ENCODE measurements at regions not wholly inside any gene's neighbourhood (a gene's known extent, or its start where the extent isn't known, plus 50 kb on each side); places are given as distances from the start of the nearest gene placed in this dataset.

- Histone ChIP-seq H3K36me3 (ENCODE audit: insufficient read depth, low read length) (no peaks in the 10 kb centered on the region), H3K4me3 (ENCODE audit: low read length) (no peak overlapping the region), H3K4me1 (ENCODE audit: insufficient read depth, low read length) (peaks cover 17% of the 10 kb centered on the region), H3K27ac (ENCODE audit: low read depth in 1 of 2, low read length in 2 of 2) (no peak overlapping the region), H3K9me3 (ENCODE audit: control insufficient read depth in 1 of 2, insufficient read depth in 1 of 2, low read length in 2 of 2) (peaks cover 0 to 6% of the 10 kb centered on the region in 2 experiments), H3K27me3 (ENCODE audit: control insufficient read depth in 1 of 2, insufficient read depth in 2 of 2, low read length in 2 of 2) (no peaks in the 10 kb centered on the region)
- ATAC-seq (ENCODE audit: poor library complexity) (no peak), DNase-seq (no peak)
- TF ChIP-seq CTCF (IDR thresholded peaks at IDR 0.05) = no peak
- peaks cover 8% of the 10 kb centered on the region for H3K36me3 Mint-ChIP-seq (ENCODE audit: low read depth)
- H3K27me3 Mint-ChIP-seq = no peaks in the 10 kb centered on the region
- peaks cover 56% of the 10 kb centered on the region for H3K4me1 Mint-ChIP-seq (ENCODE audit: low read depth)
- H3K4me3 Mint-ChIP-seq = no peak overlapping the region
- ChIA-PET CTCF (no interaction called here), POLR2A (interaction anchor here (1.0 kb wide), 1 partner anchor 8 kb away, joined by 3 read pairs; no protein-coding TSS in a partner anchor)
- peaks cover 10% of the 10 kb centered on the region for H3K9me3 Mint-ChIP-seq
- intact Hi-C loops (cut with DNase I, micrococcal nuclease) = loop anchor here in 1 of 2 experiments (10.0 kb wide), 1 partner anchor 479 kb away; no protein-coding TSS in a partner anchor
- H3K27ac Mint-ChIP-seq = peak overlapping the region; percentile 85
These were observed 625.7 kb upstream of the LMCD1 start for GRCh38 chr3:7875925-7876324.

GRCh38 chr3:7876741-7877297 is 624.8 kb upstream of the LMCD1 start:
- H3K4me3 Mint-ChIP-seq = peak overlapping the region; percentile 64
- peak overlapping the region in 1 of 2 donors; percentile 8 for H3K27ac ChIP-seq (ENCODE audit: low read depth in 1 of 2, low read length in 2 of 2)
- DNase-seq (peak; percentile 16 to 89 (median 40)), ATAC-seq (ENCODE audit: poor library complexity) (peak; percentile 92)
- peaks cover 10% of the 10 kb centered on the region for H3K9me3 Mint-ChIP-seq
- CTCF ChIA-PET = interaction anchor here (0.7 kb wide), 1 partner anchor 9 kb away, joined by 3 read pairs; no protein-coding TSS in a partner anchor
- H3K27ac Mint-ChIP-seq = peak overlapping the region; percentile 85
- H3K27me3 ChIP-seq (ENCODE audit: control insufficient read depth in 1 of 2, insufficient read depth in 2 of 2, low read length in 2 of 2) = no peaks in the 10 kb centered on the region
- no peaks in the 10 kb centered on the region for H3K36me3 ChIP-seq (ENCODE audit: insufficient read depth, low read length)
- intact Hi-C loops (cut with DNase I, micrococcal nuclease) = loop anchor here in 1 of 2 experiments (10.0 kb wide), 1 partner anchor 478 kb away; no protein-coding TSS in a partner anchor
- TF ChIP-seq CTCF (IDR thresholded peaks at IDR 0.05) = no peak
- no peak overlapping the region for H3K4me3 ChIP-seq (ENCODE audit: low read length)
- no peaks in the 10 kb centered on the region for H3K27me3 Mint-ChIP-seq
- peaks cover 8% of the 10 kb centered on the region for H3K36me3 Mint-ChIP-seq (ENCODE audit: low read depth)
- H3K4me1 ChIP-seq (ENCODE audit: insufficient read depth, low read length) = peaks cover 17% of the 10 kb centered on the region
- POLR2A ChIA-PET = interaction anchor here (0.7 to 1.3 kb wide), 7 partner anchors 9 to 625 kb away, joined by 3 to 5 read pairs (median 3); partner anchors contain the start of gene LMCD1
- peaks cover 0 to 6% of the 10 kb centered on the region in 2 experiments for H3K9me3 ChIP-seq (ENCODE audit: control insufficient read depth in 1 of 2, insufficient read depth in 1 of 2, low read length in 2 of 2)
- H3K4me1 Mint-ChIP-seq (ENCODE audit: low read depth) = peaks cover 65% of the 10 kb centered on the region

GRCh38 chr3:7877312-7877711 is 624.3 kb upstream of the LMCD1 start:
- H3K9me3 Mint-ChIP-seq = peaks cover 10% of the 10 kb centered on the region
- peaks cover 8% of the 10 kb centered on the region for H3K36me3 Mint-ChIP-seq (ENCODE audit: low read depth)
- DNase-seq (peak in 1 of 14 experiments; percentile 6), ATAC-seq (ENCODE audit: poor library complexity) (no peak)
- Histone ChIP-seq H3K36me3 (ENCODE audit: insufficient read depth, low read length) (no peaks in the 10 kb centered on the region), H3K4me1 (ENCODE audit: insufficient read depth, low read length) (peaks cover 17% of the 10 kb centered on the region), H3K4me3 (ENCODE audit: low read length) (no peak overlapping the region), H3K9me3 (ENCODE audit: control insufficient read depth in 1 of 2, insufficient read depth in 1 of 2, low read length in 2 of 2) (peaks cover 0 to 6% of the 10 kb centered on the region in 2 experiments), H3K27ac (ENCODE audit: low read depth in 1 of 2, low read length in 2 of 2) (peak overlapping the region in 1 of 2 donors; percentile 8), H3K27me3 (ENCODE audit: control insufficient read depth in 1 of 2, insufficient read depth in 2 of 2, low read length in 2 of 2) (no peaks in the 10 kb centered on the region)
- H3K27me3 Mint-ChIP-seq = no peaks in the 10 kb centered on the region
- CTCF ChIA-PET = interaction anchor here (0.7 kb wide), 1 partner anchor 9 kb away, joined by 3 read pairs; no protein-coding TSS in a partner anchor
- POLR2A ChIA-PET = interaction anchor here (0.7 to 1.3 kb wide), 6 partner anchors 10 to 624 kb away, joined by 3 to 5 read pairs (median 3); partner anchors contain the start of gene LMCD1
- peak overlapping the region; percentile 64 for H3K4me3 Mint-ChIP-seq
- peaks cover 70% of the 10 kb centered on the region for H3K4me1 Mint-ChIP-seq (ENCODE audit: low read depth)
- peak overlapping the region; percentile 85 for H3K27ac Mint-ChIP-seq
- intact Hi-C loops (cut with DNase I, micrococcal nuclease) = loop anchor here in 1 of 2 experiments (10.0 kb wide), 1 partner anchor 477 kb away; no protein-coding TSS in a partner anchor
- no peak for TF ChIP-seq CTCF (IDR thresholded peaks at IDR 0.05)

Data from CD4-positive, alpha-beta T cell (primary cell).